Gastroesophageal sphincter (tissue), 3 donors: ENCODE measurements at regions not wholly inside any gene's neighbourhood (a gene's known extent, or its start where the extent isn't known, plus 50 kb on each side); places are given as distances from the start of the nearest gene placed in this dataset.

Experiments
- POLR2AphosphoS5 ChIP-seq: sonication (generic); formaldehyde crosslinking; IDR thresholded peaks from one replicate; pipeline ENCODE4 v1.6.1; 2017; ENCODE audit warnings: antibody characterized with exemption
- TF ChIP-seq, protein P1 (sequence below), 4 experiments: fragments of 200-600 bp in 2 of 4; fragments of 450-650 bp in 2 of 4; sonication (generic) in 1 of 4; IDR thresholded peaks; one replicate each; pipeline ENCODE4 v1.5.1; 2017 to 2019; ENCODE audit warnings: antibody characterized with exemption in 4 of 4, mild to moderate bottlenecking in 2 of 4, moderate library complexity in 2 of 4

DNA sequence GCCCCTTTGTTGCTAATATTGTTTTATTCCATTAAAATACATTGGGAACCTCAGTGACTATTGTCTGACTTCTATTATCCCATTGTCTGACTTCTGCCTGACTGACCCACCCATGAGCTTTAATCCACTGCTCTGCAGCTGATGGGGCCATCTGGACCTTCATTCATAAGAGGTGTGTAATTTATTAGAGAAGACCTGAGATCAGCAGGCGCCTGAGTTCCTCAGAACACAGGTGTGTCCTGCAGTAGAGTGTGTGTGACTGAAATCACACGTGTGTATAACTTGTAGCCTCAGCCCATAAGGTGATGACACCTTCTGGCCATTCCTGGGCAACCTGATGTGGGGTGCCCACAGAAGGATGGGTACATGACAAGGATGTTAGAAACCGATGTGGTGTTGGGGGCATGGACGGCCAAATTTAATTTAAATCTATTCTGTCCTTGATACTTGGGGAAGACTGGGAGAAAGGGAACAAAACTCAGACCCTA, 821.0 kb downstream of the TMEM121 start:
- TF ChIP-seq, protein P1, sequence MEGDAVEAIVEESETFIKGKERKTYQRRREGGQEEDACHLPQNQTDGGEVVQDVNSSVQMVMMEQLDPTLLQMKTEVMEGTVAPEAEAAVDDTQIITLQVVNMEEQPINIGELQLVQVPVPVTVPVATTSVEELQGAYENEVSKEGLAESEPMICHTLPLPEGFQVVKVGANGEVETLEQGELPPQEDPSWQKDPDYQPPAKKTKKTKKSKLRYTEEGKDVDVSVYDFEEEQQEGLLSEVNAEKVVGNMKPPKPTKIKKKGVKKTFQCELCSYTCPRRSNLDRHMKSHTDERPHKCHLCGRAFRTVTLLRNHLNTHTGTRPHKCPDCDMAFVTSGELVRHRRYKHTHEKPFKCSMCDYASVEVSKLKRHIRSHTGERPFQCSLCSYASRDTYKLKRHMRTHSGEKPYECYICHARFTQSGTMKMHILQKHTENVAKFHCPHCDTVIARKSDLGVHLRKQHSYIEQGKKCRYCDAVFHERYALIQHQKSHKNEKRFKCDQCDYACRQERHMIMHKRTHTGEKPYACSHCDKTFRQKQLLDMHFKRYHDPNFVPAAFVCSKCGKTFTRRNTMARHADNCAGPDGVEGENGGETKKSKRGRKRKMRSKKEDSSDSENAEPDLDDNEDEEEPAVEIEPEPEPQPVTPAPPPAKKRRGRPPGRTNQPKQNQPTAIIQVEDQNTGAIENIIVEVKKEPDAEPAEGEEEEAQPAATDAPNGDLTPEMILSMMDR (IDR thresholded peaks at IDR 0.05): no peak
- TF ChIP-seq POLR2AphosphoS5: no peak
